HG03060 (cell line): ENCODE measurements at regions not wholly inside any gene's neighbourhood (a gene's known extent, or its start where the extent isn't known, plus 50 kb on each side); places are given as distances from the start of the nearest gene placed in this dataset.

Experiments
- ATAC-seq: cut with Tn5 transposase; IDR thresholded peaks from one replicate; pipeline ENCODE4 v1.9.1; 2021; ENCODE audit warnings: low read depth, moderate number of reproducible peaks; ENCODE audit not compliant: unreplicated experiment

- no peak for ATAC-seq
Observed at GRCh38 chr9:19600538-19600937, 188.3 kb downstream of the SLC24A2 start.

GRCh38 chr9:19598722-19599121 lies 189.9 kb downstream of the ACER2 start:
- no peak for ATAC-seq

GRCh38 chr9:19597176-19597575 lies 188.4 kb downstream of the ACER2 start:
- ATAC-seq = no peak

GRCh38 chr9:19595003-19595402 lies 186.2 kb downstream of the ACER2 start:
- ATAC-seq = no peak

GRCh38 chr9:19587678-19588077 lies 178.9 kb downstream of the ACER2 start:
- no peak for ATAC-seq

GRCh38 chr9:19583890-19584289 lies 175.1 kb downstream of the ACER2 start:
- no peak for ATAC-seq

GRCh38 chr9:19577411-19577810 lies 168.6 kb downstream of the ACER2 start:
- ATAC-seq = no peak

- no peak for ATAC-seq
Observed at GRCh38 chr9:19568946-19569345, 160.1 kb downstream of the ACER2 start.

- no peak for ATAC-seq
Observed at GRCh38 chr9:19564396-19565061, 155.7 kb downstream of the ACER2 start.

- no peak for ATAC-seq
Observed at GRCh38 chr9:19555214-19555613, 146.4 kb downstream of the ACER2 start.

GRCh38 chr9:19554529-19554928 lies 145.7 kb downstream of the ACER2 start:
- no peak for ATAC-seq

- no peak for ATAC-seq
Observed at GRCh38 chr9:19553441-19553840, 144.6 kb downstream of the ACER2 start.

- ATAC-seq = no peak
Observed at GRCh38 chr9:19552282-19553105, 143.7 kb downstream of the ACER2 start.

GRCh38 chr9:19551124-19551929 lies 142.5 kb downstream of the ACER2 start:
- no peak for ATAC-seq

GRCh38 chr9:19550009-19550408 lies 141.2 kb downstream of the ACER2 start:
- ATAC-seq = no peak

GRCh38 chr9:19533373-19533772 lies 124.6 kb downstream of the ACER2 start:
- no peak for ATAC-seq

GRCh38 chr9:19527663-19528062 lies 118.9 kb downstream of the ACER2 start:
- no peak for ATAC-seq

- ATAC-seq = no peak
Observed at GRCh38 chr9:19522558-19522957, 113.7 kb downstream of the ACER2 start.

GRCh38 chr9:19521205-19521604 lies 112.4 kb downstream of the ACER2 start:
- ATAC-seq = no peak

- ATAC-seq = no peak
Observed at GRCh38 chr9:19517202-19517942, 108.6 kb downstream of the ACER2 start.

GRCh38 chr9:19516348-19516747 lies 107.5 kb downstream of the ACER2 start:
- ATAC-seq = no peak
